A549 (cell line): ENCODE measurements at regions not wholly inside any gene's neighbourhood (a gene's known extent, or its start where the extent isn't known, plus 50 kb on each side); places are given as distances from the start of the nearest gene placed in this dataset.

ENCODE experiments used
- EHF ChIP-seq: fragments of 250-450 bp; sonication (Bioruptor Pico); IDR thresholded peaks from 2 replicates; pipeline ENCODE4 v1.5.0; 2020; ENCODE audit warnings: mild to moderate bottlenecking
- MAFK ChIP-seq: fragments of 450-650 bp; IDR thresholded peaks from 2 replicates; pipeline ENCODE4 v1.6.1; 2014; ENCODE audit not compliant: partially characterized antibody
- POLR2A ChIP-seq: IDR thresholded peaks from 2 replicates; pipeline ENCODE4 v1.6.1; 2012; ENCODE audit warnings: mild to moderate bottlenecking, low read length
- POLR2AphosphoS2 ChIP-seq: conservative IDR thresholded peaks from 2 replicates; pipeline ENCODE4 v1.6.1; 2012; ENCODE audit warnings: low read length, improper control_type of control experiment, inconsistent platforms
- RNF2 ChIP-seq: fragments of 200-600 bp; sonication (generic); IDR thresholded peaks from 2 replicates; pipeline ENCODE4 v1.6.1; 2016; ENCODE audit warnings: low read depth, mild to moderate bottlenecking, antibody characterized with exemption, moderate library complexity, borderline replicate concordance
- ZC3H11A ChIP-seq: fragments of 450-650 bp; IDR thresholded peaks from 2 replicates; pipeline ENCODE4 v1.6.1; 2014; ENCODE audit warnings: antibody characterized with exemption, mild to moderate bottlenecking
- ZFP36 ChIP-seq: fragments of 450-650 bp; IDR thresholded peaks from 2 replicates; pipeline ENCODE4 v1.6.1; 2014; ENCODE audit warnings: borderline replicate concordance; ENCODE audit not compliant: partially characterized antibody
- TF ChIP-seq, protein P1 (sequence below): fragments of >200 bp; sonication (Bioruptor Twin); formaldehyde crosslinking; IDR thresholded peaks from 3 replicates; pipeline ENCODE4 v1.5.1; 2016
- TF ChIP-seq, protein P2 (sequence below): fragments of 450-650 bp; IDR thresholded peaks from 2 replicates; pipeline ENCODE4 v1.6.1; 2014; ENCODE audit warnings: antibody characterized with exemption
- TF ChIP-seq, protein P3 (sequence below): fragments of 200-600 bp; sonication (generic); IDR thresholded peaks from 2 replicates; pipeline ENCODE4 v1.6.1; 2016; ENCODE audit warnings: antibody characterized with exemption, mild to moderate bottlenecking, moderate library complexity

DNA sequence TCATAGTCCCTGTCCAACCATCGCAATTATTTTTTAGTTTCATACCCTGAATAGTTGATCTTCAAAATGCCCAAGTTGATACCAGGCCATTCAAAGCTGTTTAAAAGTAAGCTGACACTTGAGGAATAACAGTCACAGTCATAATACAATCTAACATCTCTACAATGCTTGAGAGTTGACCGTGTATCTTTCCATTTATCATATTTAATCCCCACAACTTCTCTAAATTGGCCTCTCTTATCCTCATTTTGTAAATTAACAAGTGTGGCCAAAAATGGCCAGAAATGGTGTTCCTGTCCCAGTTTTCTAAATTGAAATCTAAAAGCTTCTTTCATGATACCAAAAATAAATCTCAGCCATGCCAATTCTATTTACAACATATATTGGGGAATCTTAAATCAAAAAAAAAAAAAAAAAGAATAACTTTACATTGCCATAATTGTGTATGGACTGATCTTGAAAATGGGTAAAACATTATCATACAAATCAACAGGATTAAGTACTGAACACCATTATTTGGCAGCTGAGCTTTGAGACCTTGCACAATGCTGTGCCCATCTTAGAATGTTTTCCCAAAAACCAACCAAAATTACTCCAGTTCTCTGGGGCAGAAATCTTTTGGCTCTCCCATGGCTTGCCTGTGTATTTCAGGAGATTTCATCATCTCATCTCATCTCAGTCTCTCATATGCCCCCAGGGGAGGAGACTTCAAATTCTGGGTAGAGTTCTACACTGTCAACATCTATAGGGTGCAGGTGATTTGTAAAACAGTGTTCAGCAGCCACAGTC lies 448.7 kb upstream of the JARID2 start:
- TF ChIP-seq, protein P1, sequence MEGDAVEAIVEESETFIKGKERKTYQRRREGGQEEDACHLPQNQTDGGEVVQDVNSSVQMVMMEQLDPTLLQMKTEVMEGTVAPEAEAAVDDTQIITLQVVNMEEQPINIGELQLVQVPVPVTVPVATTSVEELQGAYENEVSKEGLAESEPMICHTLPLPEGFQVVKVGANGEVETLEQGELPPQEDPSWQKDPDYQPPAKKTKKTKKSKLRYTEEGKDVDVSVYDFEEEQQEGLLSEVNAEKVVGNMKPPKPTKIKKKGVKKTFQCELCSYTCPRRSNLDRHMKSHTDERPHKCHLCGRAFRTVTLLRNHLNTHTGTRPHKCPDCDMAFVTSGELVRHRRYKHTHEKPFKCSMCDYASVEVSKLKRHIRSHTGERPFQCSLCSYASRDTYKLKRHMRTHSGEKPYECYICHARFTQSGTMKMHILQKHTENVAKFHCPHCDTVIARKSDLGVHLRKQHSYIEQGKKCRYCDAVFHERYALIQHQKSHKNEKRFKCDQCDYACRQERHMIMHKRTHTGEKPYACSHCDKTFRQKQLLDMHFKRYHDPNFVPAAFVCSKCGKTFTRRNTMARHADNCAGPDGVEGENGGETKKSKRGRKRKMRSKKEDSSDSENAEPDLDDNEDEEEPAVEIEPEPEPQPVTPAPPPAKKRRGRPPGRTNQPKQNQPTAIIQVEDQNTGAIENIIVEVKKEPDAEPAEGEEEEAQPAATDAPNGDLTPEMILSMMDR, result no peak
- TF ChIP-seq ZFP36, result no peak
- TF ChIP-seq RNF2, result no peak
- TF ChIP-seq EHF (CRISPR knock-in tag), result no peak
- TF ChIP-seq, protein P2, sequence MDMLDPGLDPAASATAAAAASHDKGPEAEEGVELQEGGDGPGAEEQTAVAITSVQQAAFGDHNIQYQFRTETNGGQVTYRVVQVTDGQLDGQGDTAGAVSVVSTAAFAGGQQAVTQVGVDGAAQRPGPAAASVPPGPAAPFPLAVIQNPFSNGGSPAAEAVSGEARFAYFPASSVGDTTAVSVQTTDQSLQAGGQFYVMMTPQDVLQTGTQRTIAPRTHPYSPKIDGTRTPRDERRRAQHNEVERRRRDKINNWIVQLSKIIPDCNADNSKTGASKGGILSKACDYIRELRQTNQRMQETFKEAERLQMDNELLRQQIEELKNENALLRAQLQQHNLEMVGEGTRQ, result no peak
- no peak for TF ChIP-seq ZC3H11A
- TF ChIP-seq POLR2A, result no peak
- TF ChIP-seq MAFK, result no peak
- TF ChIP-seq POLR2AphosphoS2, result no peak
- TF ChIP-seq, protein P3, sequence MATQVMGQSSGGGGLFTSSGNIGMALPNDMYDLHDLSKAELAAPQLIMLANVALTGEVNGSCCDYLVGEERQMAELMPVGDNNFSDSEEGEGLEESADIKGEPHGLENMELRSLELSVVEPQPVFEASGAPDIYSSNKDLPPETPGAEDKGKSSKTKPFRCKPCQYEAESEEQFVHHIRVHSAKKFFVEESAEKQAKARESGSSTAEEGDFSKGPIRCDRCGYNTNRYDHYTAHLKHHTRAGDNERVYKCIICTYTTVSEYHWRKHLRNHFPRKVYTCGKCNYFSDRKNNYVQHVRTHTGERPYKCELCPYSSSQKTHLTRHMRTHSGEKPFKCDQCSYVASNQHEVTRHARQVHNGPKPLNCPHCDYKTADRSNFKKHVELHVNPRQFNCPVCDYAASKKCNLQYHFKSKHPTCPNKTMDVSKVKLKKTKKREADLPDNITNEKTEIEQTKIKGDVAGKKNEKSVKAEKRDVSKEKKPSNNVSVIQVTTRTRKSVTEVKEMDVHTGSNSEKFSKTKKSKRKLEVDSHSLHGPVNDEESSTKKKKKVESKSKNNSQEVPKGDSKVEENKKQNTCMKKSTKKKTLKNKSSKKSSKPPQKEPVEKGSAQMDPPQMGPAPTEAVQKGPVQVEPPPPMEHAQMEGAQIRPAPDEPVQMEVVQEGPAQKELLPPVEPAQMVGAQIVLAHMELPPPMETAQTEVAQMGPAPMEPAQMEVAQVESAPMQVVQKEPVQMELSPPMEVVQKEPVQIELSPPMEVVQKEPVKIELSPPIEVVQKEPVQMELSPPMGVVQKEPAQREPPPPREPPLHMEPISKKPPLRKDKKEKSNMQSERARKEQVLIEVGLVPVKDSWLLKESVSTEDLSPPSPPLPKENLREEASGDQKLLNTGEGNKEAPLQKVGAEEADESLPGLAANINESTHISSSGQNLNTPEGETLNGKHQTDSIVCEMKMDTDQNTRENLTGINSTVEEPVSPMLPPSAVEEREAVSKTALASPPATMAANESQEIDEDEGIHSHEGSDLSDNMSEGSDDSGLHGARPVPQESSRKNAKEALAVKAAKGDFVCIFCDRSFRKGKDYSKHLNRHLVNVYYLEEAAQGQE, result no peak
